GM19240 (cell line): ENCODE measurements at regions not wholly inside any gene's neighbourhood (a gene's known extent, or its start where the extent isn't known, plus 50 kb on each side); places are given as distances from the start of the nearest gene placed in this dataset.

Experiments used
- DNase-seq: peaks from one replicate; pipeline ENCODE4 v3.0.0; 2011; ENCODE audit warnings: low spot score; ENCODE audit not compliant: insufficient read length

DNA sequence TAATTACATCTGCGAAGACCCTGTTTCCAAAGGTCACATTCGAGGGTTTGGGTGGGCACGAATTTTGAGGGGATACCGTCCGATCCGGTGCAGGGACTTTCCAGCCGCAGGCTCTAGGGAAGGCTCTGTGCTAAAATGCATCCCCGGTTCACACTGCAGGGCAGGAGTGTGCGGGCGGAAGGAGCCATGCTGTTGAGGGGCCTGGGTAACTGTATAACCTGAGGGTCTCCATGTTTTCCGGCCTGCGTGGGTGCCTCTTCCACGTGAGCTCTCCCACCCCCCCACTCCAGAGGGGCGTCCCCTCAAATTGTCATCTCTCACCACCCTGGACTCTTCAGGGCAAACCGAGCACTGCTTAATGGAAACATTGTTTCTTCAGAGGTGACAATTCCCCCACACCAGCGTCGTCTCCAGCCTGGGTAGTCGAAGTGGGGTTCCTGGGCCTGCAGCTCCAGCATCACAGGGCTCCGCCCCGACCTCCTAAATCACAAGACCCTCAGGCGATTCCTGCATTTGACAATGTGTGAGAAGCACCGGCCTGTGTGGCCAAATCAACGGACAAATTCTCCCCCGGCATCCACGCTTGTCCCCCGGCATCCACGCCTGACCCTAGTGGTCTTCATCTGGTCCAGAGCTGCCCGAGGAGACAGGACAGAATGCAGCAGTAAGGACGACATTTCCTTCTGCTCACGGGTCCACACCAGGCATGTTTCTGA is 51.2 kb downstream of the FOXL3 start:
- DNase-seq = no peak

DNA sequence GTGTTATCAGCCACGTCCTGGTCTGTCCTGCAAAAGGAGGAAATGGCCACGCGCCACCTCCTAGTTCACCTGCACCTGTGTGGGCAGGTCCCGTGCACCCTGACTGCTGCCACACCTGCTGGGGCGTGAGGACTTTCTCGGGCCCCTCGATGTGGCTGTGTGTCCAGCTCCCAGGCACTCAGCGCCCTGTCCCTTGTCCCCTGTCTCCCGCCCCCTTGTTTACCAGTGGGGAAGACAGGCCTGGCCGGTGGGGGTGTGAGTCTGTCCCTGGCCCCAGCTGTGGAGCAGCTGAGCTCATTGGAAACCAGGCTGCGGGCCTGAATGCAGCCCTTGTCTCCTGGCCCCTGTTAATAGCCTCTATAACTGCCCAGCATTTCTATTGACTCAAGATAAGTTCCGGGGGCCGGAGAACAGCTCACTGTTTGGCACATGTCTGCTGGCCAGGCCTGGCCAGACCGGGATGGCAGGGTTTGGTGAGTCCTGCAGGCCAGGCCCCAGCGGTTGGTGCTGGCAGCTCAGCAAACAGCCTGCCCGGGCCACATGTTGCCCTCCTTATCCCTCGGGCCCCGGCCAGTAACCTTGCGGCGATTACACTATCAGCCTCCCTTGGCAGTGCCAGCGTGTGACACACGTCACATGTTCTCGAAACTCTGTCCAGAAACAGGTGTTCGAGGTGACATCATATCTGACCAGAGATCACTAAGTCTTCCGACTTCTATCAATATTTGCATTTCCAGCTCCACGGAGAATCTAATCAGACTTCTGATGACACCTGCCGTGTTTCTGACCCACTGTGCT is 52.1 kb downstream of the FOXL3 start:
- no peak for DNase-seq

DNA sequence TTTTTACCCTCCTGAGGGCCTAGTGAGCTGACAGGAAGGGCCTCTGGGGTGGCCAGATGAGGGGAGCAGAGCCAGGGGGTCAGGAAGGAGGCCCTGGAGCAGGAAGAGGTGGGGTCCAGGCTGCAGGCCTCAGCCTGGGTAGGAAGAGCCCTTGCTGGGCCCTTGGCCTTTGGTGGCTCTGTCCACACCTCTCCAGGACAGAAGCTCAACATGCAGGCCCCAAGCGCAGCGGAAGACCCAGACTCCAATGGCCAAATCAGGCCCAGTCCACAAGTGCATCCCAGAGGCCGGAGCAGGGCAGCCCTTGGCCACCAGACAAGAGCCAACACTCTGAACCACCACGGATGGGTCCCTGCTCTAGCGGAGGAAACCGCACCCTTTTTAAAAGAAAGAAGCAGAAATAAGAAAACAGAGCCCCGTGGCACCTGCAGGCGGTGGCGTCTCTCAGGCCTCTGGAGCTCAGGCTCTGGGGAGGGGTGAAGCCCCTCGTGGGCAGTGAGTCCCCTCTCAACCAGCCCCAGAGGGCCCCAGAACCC is 52.8 kb downstream of the FOXL3 start:
- DNase-seq = no peak

DNA sequence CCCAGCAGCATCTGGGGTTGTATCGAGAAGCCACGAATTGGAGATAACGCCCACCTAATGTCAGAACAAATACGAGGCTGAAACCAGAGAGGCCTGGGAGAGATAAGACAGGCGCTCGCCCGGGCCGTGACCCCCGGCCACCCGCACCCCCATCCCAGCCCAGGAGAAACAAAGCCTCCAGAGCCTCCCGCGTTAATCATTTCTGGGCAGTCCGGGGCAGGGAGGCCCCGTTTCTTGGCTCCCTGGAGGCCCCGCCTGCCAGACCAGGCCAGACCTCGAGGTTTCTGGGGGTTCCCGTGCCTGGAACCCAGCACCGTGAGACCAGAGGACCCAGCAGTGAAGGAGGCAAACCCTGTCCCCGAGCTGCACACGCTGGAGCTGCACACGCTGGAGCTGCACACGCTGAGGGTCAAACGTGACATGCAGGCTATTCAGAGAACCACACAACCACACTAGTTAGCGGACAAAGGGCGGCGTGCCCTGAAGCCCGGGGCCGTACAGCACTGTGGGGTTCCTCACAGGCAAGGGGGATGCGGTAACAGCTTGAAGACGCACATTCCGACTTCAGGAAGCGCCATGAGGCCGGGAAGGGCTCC is 53.4 kb downstream of the FOXL3 start:
- no peak for DNase-seq

DNA sequence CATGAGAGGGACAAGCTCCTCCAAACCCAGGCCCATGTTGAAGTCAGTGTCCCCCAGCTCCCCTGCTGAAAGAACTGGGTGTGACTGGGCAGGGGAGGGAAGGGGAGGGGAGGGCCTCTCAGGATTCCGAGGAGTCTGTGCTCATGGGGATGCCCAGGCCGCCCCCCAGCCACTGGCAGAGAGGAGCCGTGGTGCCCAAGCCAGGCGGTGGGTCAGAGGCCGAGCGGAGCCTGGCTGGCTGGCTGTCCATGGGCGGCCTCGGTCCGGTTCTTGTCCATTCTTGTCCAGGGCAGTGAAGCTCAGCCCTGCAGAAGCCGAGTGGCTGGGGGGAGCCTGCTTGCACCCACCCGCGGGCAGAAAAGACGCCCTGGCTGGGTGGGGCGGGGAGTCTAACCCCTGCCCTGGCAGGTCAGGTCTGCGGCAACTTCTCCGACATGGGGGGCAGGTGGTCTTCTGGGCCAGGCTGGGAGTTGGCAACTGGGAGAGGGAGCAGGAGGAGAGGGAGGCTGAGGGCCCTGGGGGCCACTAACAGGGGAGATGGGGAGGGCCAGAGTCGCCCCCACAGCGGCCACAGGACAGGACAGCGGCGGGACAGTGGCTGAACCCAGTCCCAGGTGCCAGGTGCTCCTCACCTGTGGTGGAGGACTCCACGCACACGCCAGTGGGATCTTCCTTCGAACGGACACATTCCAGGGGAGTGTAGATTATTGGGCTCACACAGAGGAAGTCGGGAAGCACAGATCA is 54.1 kb downstream of the FOXL3 start:
- DNase-seq = no peak

DNA sequence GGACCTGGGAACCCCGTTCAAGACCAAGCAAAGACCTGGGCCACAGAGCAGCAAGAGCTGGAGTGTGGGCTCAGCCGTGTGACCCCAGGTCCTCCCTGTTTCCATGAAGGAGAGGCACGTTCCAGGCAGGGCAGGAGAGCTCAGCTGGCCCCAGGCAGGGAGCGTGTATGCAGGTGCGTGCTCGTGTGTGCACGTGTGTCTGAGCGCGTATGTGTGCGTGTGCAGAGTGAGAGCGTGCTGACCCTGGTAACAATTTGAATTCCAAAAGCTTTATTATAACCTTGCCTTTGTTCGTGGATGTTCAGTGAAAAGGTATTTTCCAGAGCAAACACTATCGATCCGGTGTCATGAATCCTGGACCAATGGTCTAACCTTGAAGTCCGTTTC is 54.6 kb downstream of the FOXL3 start:
- DNase-seq = no peak

DNA sequence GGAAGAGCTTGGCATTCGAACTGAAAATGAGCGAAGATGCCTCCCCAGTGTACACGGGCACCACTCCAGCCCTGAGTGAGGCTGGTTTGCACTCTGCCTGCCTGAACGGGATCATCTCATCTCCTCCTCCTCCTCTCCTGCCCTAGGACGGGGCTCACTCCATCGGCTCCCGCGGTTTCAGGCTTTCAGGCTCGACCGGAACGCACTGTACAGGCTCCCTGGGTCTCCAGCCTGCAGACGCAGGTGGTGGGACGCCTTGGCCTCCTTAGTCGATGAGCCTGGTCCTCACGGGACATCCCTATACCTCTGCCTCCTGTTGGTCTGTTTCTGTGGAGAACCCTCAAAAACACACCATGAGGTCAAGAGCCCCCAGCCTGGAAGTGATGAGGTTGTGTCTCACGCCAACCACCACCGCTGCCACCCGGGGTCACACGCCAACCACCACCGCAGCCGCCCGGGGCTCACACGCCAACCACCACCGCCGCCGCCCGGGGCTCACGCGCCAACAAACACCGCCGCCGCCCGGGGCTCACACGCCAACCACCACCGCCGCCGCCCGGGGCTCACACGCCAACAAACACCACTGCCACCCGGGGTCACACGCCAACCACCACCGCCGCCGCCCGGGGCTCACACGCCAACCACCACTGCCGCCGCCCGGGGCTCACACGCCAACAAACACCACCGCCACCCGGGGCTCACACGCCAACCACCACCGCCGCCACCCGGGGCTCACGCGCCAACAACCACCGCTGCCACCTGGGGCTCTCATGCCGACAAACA is 56.3 kb downstream of the FOXL3 start:
- DNase-seq = no peak

DNA sequence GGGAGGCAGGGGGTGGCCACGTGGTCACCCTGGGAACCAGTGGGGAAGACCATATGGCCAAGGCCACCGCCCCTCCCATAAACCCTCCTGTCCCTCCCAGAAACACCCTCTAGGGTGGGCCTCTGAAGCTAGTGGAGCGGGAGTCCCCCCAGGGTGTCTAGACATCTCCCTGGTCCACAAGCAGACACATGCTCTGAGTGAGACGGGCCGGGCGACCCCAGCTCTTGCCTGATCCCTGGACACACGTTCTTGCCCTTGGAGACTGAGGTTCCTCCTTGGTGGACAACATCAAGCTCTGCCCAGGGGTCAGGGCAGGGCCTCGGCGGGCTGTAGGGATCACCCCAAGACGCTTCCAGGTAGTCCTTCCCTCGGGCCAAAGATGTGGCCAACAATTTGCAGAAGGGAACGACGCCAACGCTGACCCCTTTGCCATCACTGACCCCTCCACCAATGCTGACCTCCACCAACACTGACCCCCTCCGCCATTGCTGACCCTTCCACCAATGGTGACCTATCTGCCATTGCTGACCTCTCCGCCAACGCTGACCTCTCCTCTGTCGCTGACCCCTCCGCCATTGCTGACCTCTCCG is 57.1 kb downstream of the FOXL3 start:
- DNase-seq = no peak

DNA sequence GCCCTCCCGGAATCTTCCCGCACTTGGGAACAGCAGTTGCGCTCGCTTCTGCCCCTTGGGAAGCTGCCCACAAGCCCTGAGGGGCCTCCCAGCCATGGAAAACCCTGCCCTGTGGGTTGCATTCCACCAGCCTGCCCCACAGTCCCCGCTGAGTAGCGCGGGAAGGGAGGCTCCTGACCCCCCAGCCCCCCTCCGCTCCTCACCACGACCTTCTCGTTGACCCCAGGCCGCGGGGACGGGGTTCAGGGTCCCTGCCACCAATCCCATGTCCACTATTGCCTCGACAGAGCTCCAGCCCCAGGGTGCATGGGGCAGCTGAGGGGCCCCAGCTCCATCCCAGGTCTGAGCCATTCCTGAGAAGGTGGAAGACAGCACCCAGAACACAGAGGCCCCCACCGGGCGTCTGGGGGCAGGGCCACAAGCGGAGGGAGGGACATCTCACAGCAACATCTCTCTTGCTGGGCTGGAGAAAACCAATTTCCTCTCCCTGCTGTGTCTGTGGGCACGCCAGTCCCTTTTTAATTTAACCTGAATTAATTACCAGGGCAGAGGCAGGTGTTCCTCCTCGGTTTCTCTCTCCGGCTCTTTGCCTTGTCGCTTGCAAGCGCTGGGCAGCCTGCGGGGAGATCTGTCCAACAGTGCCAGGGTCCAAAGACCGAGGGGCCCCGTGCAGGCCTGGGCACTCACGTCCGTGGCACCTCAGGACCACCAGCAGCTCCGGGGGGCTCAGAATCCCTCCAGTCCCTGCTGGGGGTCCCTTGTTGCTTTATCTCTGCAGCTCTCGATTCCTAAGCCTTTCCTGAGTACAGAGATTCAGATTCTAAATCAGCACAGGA is 57.9 kb downstream of the FOXL3 start:
- DNase-seq = no peak

DNA sequence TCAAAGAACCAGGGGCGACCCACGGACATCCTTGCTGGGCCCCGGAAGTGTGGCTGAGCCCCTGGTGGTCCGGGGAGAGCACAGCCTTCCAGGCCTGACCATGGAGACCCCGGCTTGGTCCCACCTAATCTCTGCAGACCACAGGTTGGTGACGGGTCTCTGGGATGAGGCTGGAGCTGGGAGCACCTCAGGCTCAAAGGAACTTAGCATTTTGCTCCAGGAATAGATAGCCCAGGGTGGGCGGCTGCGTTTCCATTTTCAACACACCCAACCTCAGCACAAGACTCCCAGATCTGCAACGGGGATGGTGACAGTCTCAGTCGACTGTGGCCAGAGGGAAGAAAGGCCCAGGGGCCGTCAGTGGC is 58.5 kb downstream of the FOXL3 start:
- DNase-seq = no peak

DNA sequence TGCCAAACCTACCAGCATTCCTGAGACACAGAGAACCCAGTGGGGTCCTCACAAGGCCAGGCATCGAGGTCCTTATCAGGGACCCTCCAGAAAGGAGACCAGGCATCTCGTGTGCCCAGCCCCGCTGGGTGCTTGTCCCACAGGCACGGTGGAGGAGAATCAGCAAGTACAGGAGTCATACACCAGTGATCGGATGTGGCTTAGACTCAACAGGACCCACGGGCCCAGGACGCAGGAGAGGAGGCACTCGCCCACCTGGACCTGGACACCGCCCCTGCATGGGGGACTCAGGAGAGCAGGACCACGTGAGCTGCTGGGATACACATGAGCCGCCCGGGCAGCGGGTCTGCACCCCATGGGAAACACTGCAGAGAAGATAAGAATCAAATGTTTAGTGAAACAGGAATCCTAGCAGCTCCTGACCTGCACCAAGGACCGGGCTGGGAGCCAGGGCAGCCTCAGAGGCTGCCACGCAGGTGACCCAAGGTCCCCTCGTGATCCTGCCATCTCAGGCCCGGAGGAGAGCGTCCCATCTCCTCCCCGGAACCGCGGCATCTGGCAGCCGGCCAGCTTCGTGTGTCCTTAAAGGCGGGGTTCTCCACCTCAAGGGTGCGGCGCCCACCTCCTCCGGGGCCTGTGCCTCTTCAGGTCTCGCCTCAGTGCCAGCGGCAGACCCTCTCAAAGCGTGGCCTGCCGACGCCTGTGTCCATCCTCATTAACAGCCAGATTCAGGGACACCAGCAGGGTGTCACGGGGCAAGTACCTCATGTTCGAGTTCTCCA is 59.2 kb downstream of the FOXL3 start:
- DNase-seq = no peak

DNA sequence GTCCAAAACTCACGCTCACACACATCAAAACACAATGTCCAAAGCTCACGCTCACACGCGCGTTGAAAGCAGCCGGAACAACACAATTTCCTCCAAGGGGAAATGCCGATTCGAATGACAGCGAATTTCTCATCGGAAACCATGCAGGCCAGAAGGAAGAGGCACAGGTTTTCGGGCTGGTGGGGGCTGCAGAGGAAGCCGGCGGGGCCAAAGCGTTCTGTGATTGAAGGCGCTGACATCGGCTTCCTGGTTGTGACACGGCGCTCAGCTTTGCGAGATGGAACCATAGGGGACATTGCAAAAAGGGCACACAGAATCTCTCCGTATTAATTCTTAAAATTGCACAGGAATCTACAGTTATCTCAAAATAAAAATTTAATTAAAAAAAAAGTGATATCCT is 61.3 kb downstream of the FOXL3 start:
- DNase-seq = no peak

DNA sequence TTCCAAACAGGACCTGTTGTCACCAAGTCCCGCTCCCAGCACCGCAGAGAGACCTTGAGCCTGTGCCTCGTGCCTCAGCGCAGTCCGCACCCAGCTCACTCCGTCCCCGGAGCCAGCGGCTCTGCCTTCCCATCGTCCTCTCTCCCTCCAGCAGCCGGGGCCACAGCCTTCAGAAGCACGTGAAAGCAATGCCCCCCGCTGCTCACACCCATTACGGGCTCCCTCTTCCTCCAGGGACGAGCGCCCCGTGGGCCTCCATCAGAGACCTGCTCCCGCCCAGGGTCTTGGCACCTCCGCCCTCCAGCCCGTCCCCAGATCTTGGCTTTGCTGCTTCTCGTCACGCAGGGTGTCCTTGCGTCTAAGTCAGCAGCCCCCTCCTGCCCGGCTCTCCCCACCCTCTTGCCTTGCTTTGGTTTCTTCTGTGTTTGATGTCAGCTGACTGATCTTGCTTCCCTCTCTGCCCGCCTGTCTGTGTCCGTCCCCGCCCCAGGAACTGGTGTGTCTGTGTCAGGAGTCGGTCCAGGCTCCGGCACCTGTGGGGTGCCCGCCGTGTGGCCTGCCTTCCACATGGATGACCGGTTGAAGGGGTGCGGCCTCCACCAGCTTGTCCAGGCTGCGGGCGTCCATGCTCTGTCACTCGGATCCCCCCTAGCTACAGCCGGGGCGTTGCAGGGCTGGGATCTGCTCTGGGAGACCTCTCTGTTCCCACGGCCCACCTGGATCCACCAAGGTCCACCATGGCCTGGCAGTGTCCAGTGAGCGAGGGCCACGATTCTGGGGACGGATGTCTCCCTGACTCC is 61.9 kb downstream of the FOXL3 start:
- DNase-seq = no peak

DNA sequence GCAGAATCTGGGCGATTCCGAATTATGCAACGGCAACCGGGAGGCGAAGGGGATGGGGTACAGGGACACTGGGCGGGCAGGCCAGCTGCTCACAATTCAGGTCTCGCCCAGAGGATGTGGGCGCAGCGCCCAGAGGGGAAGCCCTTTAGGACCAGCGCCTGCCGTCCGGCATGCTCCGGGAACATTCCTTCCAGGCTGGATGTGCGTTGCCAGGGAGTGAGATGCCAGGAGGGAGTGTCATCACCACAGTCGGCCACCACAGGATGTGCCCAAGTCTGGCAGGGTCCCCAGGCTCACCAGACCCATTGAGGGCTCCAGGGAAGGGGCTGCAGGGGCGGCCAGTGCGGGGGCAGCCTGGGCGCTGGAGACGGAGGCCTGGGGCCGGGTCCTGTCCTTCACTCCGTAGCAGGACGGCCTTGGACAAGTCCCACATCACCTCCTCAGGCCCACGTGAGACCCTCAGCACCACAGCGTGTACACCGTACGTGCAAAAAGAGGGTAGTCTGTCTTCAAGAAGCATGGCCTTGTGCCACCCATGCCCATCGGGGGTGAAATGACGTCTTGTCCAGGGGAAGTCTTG is 63.9 kb downstream of the FOXL3 start:
- DNase-seq = no peak

DNA sequence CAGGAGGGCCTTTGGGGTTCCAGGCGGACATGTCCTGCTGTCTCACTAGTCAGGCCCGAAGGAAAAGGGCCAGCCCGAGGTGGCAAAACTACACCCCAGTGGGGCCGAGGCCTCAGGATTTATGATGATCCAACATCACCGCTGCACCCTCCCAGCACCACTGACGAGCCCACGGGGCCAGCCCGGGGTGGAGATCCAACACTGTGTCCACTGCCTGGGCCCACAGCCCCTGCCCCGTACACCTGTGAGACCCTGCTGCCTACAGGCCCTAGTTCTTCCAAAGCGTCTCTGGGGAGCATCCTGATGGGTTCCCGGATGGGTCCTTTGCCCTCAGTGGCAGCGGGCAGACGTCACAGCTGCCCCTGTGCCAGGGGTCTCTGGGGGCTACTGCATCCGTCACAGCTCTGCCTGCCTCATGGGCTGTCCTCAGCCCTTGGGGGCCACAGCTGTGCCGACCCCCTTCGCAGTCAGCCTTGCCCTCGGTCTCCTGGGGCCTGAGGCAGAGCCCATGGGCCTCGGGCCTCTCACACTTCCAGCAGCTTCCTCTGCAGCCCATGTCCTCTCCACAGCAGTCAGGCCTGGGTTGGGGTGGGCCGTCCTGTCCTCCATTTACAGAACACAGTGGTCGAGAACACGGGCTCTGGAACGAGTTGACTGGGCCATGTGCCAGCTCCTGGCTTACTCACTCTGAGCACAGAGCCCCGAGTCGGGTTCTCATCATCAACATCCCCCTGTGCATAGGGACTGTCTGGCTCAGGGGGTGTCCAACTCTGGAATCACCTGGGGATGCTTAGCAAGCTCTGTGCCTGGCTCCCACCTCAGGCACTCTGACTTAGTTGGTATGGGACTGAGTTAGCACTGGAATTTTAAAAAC is 64.9 kb downstream of the FOXL3 start:
- no peak for DNase-seq

DNA sequence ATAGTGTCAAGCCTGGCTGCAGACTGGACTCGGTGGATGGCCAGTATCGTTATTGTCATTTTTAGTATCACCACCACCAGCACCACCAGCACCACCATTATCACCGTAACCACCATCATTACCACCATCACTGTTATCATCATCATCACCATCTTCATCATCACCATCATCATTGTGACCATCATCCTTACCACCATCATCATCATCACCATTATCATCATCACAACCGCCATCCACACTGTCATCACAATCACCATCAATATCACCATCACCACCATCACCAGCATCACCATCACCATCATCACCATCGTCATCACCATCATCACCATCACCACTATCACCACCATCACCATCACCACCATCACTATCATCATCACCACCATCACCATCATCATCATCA is 65.6 kb downstream of the FOXL3 start:
- no peak for DNase-seq

DNA sequence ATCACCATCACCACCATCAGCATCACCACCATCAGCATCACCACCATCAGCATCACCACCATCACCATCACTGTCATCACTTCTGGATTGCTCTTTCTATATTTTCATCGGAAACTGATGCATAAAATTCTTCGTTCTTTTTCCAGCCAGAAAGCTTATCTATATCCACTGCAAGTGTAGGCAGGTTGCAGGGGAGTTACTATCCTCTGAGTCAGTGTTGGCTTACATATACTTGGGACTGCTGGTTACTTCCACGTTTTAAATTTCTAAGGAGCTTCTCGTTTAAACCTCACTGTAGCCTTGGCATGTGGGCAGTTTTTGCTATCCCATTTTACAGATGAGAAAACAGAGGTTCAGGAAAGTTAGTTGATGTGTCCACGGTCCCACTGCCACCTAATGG is 66.1 kb downstream of the FOXL3 start:
- DNase-seq = no peak
